ENCODE measurements at regions not wholly inside any gene's neighbourhood (a gene's known extent, or its start where the extent isn't known, plus 50 kb on each side); places are given as distances from the start of the nearest gene placed in this dataset.

DNA sequence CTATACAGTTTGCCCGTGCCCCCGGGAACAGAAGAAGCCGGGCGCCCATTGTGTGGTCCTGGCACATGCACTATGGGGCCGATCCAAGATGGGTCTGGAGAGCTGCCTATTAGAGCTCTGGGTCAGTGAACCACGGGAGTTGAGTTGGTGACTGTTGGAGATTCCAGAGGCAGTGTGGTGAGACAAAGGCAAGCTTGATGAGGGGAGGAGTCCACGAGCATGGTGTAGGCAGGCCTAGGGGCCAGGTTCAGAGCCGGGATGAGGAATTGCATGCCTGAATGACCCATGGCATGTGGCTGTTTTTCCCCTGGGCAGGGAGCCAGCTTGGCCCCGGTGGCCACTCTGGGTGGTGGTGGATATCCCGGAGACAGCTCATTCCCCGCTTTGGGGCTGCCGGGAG lies 84.4 kb upstream of the STC2 start:
- H3K4me3 Mint-ChIP-seq: no peak overlapping the region
- H3K27ac Mint-ChIP-seq (ENCODE audit: unreplicated experiment): no peak overlapping the region
- no peaks in the 10 kb centered on the region for H3K4me1 Mint-ChIP-seq
- DNase-seq (ENCODE audit: low read depth, low spot score): no peak
- no peaks in the 10 kb centered on the region for H3K36me3 Mint-ChIP-seq (ENCODE audit: low read depth)
- H3K27me3 Mint-ChIP-seq (ENCODE audit: low read depth): no peaks in the 10 kb centered on the region
- H3K9me3 Mint-ChIP-seq: peaks cover 3% of the 10 kb centered on the region
- TF ChIP-seq CTCF (conservative IDR thresholded peaks at IDR 0.05): no peak

- no peak overlapping the region for H3K27ac Mint-ChIP-seq (ENCODE audit: unreplicated experiment)
- H3K27me3 Mint-ChIP-seq (ENCODE audit: low read depth): no peaks in the 10 kb centered on the region
- no peak for DNase-seq (ENCODE audit: low read depth, low spot score)
- no peaks in the 10 kb centered on the region for H3K36me3 Mint-ChIP-seq (ENCODE audit: low read depth)
- H3K4me1 Mint-ChIP-seq: no peaks in the 10 kb centered on the region
- H3K4me3 Mint-ChIP-seq: no peak overlapping the region
- H3K9me3 Mint-ChIP-seq: peaks cover 3% of the 10 kb centered on the region
- TF ChIP-seq CTCF (conservative IDR thresholded peaks at IDR 0.05): no peak
These were observed 83.8 kb upstream of the STC2 start for GRCh38 chr5:173411791-173412555.

DNA sequence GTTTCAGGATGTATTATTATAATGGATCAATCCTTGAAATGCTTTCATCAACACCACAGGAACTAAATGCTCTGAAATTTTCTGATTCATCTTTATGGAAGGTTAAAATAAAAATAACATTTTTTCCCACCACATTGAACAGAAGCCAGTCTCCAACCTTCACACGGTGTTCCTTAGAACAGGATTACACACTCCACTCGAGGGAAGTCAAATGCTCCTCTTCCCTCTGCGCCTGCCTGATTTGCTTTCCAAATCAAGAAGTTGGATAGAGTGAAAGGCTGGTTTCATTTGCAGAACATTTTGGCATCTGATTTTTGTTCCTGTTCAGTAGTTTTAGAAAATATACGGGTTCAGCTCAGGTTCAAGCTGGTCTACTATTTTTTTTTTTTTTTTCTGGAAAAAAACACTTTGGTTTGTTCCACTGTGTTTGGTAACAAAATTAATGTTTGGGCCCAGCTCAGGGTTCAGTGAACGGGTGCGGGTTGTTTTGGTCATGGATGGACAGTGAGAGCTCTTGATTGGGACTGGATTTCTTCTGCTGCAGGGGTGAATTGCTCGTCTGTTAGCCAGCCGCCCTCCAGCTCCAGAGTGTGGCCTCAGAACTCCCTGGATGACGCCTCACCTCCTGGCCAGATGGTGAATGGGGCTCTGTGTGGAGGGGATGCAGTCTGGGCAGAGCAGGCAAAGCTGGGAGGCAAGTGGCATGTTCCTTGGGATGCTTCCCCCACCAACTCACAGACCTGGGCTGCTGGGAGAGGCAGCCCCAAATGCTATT lies 82.4 kb upstream of the STC2 start:
- Mint-ChIP-seq H3K27me3 (ENCODE audit: low read depth) (no peaks in the 10 kb centered on the region), H3K9me3 (peaks cover 2% of the 10 kb centered on the region), H3K4me3 (no peak overlapping the region), H3K4me1 (no peaks in the 10 kb centered on the region), H3K27ac (ENCODE audit: unreplicated experiment) (no peak overlapping the region), H3K36me3 (ENCODE audit: low read depth) (no peaks in the 10 kb centered on the region)
- no peak for DNase-seq (ENCODE audit: low read depth, low spot score)
- no peak for TF ChIP-seq CTCF (conservative IDR thresholded peaks at IDR 0.05)

GRCh38 chr5:173408946-173409345 lies 80.7 kb upstream of the STC2 start:
- no peak for TF ChIP-seq CTCF (conservative IDR thresholded peaks at IDR 0.05)
- DNase-seq (ENCODE audit: low read depth, low spot score): no peak
- no peak overlapping the region for H3K27ac Mint-ChIP-seq (ENCODE audit: unreplicated experiment)
- H3K4me3 Mint-ChIP-seq: no peak overlapping the region
- no peaks in the 10 kb centered on the region for H3K36me3 Mint-ChIP-seq (ENCODE audit: low read depth)
- no peaks in the 10 kb centered on the region for H3K4me1 Mint-ChIP-seq
- no peaks in the 10 kb centered on the region for H3K27me3 Mint-ChIP-seq (ENCODE audit: low read depth)
- H3K9me3 Mint-ChIP-seq: no peaks in the 10 kb centered on the region

DNA sequence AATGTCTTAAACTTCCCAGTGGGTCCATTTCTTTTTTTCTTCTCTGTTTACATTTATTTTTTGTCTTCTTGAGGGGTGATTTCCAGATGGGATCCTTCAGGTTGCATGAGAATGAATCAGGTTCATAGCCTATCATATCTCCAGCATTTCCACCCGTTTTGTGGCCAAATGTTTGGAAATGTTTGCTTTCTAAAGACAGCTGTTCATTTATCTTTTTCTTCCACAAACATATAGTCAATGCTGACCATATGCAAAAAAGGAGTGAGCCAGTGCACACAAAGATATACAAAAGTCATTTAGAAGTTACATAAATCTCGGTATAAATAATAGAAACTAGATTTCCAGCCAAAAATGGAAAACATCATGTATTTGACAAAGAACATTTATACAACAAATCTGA lies 71.6 kb upstream of the STC2 start:
- Mint-ChIP-seq H3K27me3 (ENCODE audit: low read depth) (no peaks in the 10 kb centered on the region), H3K4me1 (peaks cover 6% of the 10 kb centered on the region), H3K27ac (ENCODE audit: unreplicated experiment) (no peak overlapping the region), H3K4me3 (no peak overlapping the region), H3K36me3 (ENCODE audit: low read depth) (no peaks in the 10 kb centered on the region), H3K9me3 (peaks cover 4% of the 10 kb centered on the region)
- DNase-seq (ENCODE audit: low read depth, low spot score): no peak
- TF ChIP-seq CTCF (conservative IDR thresholded peaks at IDR 0.05): no peak
